Naive thymus-derived CD8-positive, alpha-beta T cell (primary cell): ENCODE measurements at regions not wholly inside any gene's neighbourhood (a gene's known extent, or its start where the extent isn't known, plus 50 kb on each side); places are given as distances from the start of the nearest gene placed in this dataset.
A peak's percentile ranks its signal among the peaks of the same experiment; 100 is the strongest.

Experiments
- ATAC-seq, 2 donors: fragments of 150-1000 bp; cut with Tn5 transposase in 1 of 2; sonication (Bioruptor Pico), chemical (Tn5 transposase) in 1 of 2; 1 replicate in 1 of 2; 2 replicates in 1 of 2; pipeline ENCODE4 v1.10.0; 2021; ENCODE audit warnings: mild to moderate bottlenecking in 2 of 2, moderate library complexity in 2 of 2
- POLR2A ChIA-PET: fragments of 350-600 bp; sonication (Branson Sonifier 250); formaldehyde crosslinking; loops from one replicate; lab custom pipeline; 2021; ENCODE audit warnings: antibody characterized with exemption; lab: Charles Lee
- DNase-seq, 10 donors: peaks; one replicate each; pipeline versions ENCODE4 v3.0.0 to v3.0.0-alpha.2; 2020 to 2022
- H3K27ac Mint-ChIP-seq, 10 donors: one replicate each; pipeline ENCODE4 v1.8.0; 2020 to 2022; ENCODE audit warnings: mild to moderate bottlenecking in 10 of 10, mixed read lengths in 10 of 10, moderate library complexity in 4 of 10, inconsistent platforms in 1 of 10
- H3K27me3 Mint-ChIP-seq, 5 donors: one replicate each; pipeline ENCODE4 v1.8.0; 2021 to 2022; ENCODE audit warnings: mixed read lengths in 5 of 5
- H3K36me3 Mint-ChIP-seq, 3 donors: one replicate each; pipeline ENCODE4 v1.8.0; 2020 to 2022; ENCODE audit warnings: mixed read lengths in 3 of 3, mild to moderate bottlenecking in 2 of 3, inconsistent platforms in 1 of 3
- H3K4me1 Mint-ChIP-seq, 4 donors: one replicate each; pipeline ENCODE4 v1.8.0; 2021 to 2022; ENCODE audit warnings: mixed read lengths in 4 of 4
- H3K4me3 Mint-ChIP-seq, 10 donors: one replicate each; pipeline ENCODE4 v1.8.0; 2020 to 2022; ENCODE audit warnings: mild to moderate bottlenecking in 10 of 10, mixed read lengths in 10 of 10, moderate library complexity in 6 of 10, inconsistent platforms in 1 of 10
- H3K9me3 Mint-ChIP-seq, 9 donors: one replicate each; pipeline ENCODE4 v1.8.0; 2020 to 2022; ENCODE audit warnings: mixed read lengths in 9 of 9, mild to moderate bottlenecking in 3 of 9, inconsistent platforms in 1 of 9, moderate library complexity in 1 of 9

- Mint-ChIP-seq H3K9me3 (peaks cover 0 to 3% (median 0%) of the 10 kb centered on the region in 9 donors), H3K4me1 (no peaks in the 10 kb centered on the region), H3K27ac (no peak overlapping the region), H3K4me3 (no peak overlapping the region), H3K27me3 (peaks cover 0 to 3% (median 0%) of the 10 kb centered on the region in 5 donors), H3K36me3 (no peaks in the 10 kb centered on the region)
- DNase-seq = no peak
- no peak for ATAC-seq
- POLR2A ChIA-PET = no interaction called here
Measured at GRCh38 chr21:24403221-24403620, 1204.1 kb downstream of the MRPL39 start.

GRCh38 chr21:24395320-24395923 is 1211.9 kb downstream of the MRPL39 start:
- no peak for DNase-seq
- H3K4me3 Mint-ChIP-seq = no peak overlapping the region
- no peaks in the 10 kb centered on the region for H3K4me1 Mint-ChIP-seq
- H3K9me3 Mint-ChIP-seq = no peaks in the 10 kb centered on the region
- ATAC-seq = no peak
- H3K27me3 Mint-ChIP-seq = peaks cover 0 to 8% (median 2%) of the 10 kb centered on the region in 5 donors
- POLR2A ChIA-PET = no interaction called here
- no peaks in the 10 kb centered on the region for H3K36me3 Mint-ChIP-seq
- H3K27ac Mint-ChIP-seq = no peak overlapping the region

- Mint-ChIP-seq H3K27me3 (no peaks in the 10 kb centered on the region), H3K4me1 (no peaks in the 10 kb centered on the region), H3K4me3 (no peak overlapping the region), H3K27ac (no peak overlapping the region), H3K9me3 (peaks cover 0 to 10% (median 5%) of the 10 kb centered on the region in 9 donors), H3K36me3 (peaks cover 0 to 5% (median 0%) of the 10 kb centered on the region in 3 donors)
- peak in 2 of 10 donors; percentile 19 to 50 for DNase-seq
- no peak for ATAC-seq
- POLR2A ChIA-PET = no interaction called here
Measured at GRCh38 chr21:24375201-24375600, 1232.1 kb downstream of the MRPL39 start.

- POLR2A ChIA-PET = no interaction called here
- peaks cover 0 to 5% (median 0%) of the 10 kb centered on the region in 3 donors for H3K36me3 Mint-ChIP-seq
- DNase-seq (no peak), ATAC-seq (no peak)
- no peak overlapping the region for H3K4me3 Mint-ChIP-seq
- no peaks in the 10 kb centered on the region for H3K4me1 Mint-ChIP-seq
- no peaks in the 10 kb centered on the region for H3K27me3 Mint-ChIP-seq
- peaks cover 0 to 10% (median 5%) of the 10 kb centered on the region in 9 donors for H3K9me3 Mint-ChIP-seq
- H3K27ac Mint-ChIP-seq = no peak overlapping the region
Measured at GRCh38 chr21:24372506-24372905, 1234.8 kb downstream of the MRPL39 start.

GRCh38 chr21:24369746-24370145 is 1237.5 kb downstream of the MRPL39 start:
- POLR2A ChIA-PET = no interaction called here
- ATAC-seq (no peak), DNase-seq (no peak)
- H3K4me1 Mint-ChIP-seq = no peaks in the 10 kb centered on the region
- H3K27me3 Mint-ChIP-seq = peaks cover 0 to 3% (median 0%) of the 10 kb centered on the region in 5 donors
- no peak overlapping the region for H3K27ac Mint-ChIP-seq
- no peak overlapping the region for H3K4me3 Mint-ChIP-seq
- H3K9me3 Mint-ChIP-seq = peaks cover 0 to 8% (median 4%) of the 10 kb centered on the region in 9 donors
- peaks cover 0 to 3% (median 0%) of the 10 kb centered on the region in 3 donors for H3K36me3 Mint-ChIP-seq

- H3K36me3 Mint-ChIP-seq = no peaks in the 10 kb centered on the region
- peaks cover 0 to 3% (median 0%) of the 10 kb centered on the region in 5 donors for H3K27me3 Mint-ChIP-seq
- no peak overlapping the region for H3K27ac Mint-ChIP-seq
- peaks cover 0 to 3% (median 0%) of the 10 kb centered on the region in 9 donors for H3K9me3 Mint-ChIP-seq
- POLR2A ChIA-PET = no interaction called here
- DNase-seq (no peak), ATAC-seq (no peak)
- no peak overlapping the region for H3K4me3 Mint-ChIP-seq
- H3K4me1 Mint-ChIP-seq = no peaks in the 10 kb centered on the region
Measured at GRCh38 chr21:24369278-24369677, 1238.0 kb downstream of the MRPL39 start.

- Mint-ChIP-seq H3K9me3 (no peaks in the 10 kb centered on the region), H3K27me3 (peaks cover 0 to 3% (median 0%) of the 10 kb centered on the region in 5 donors), H3K36me3 (no peaks in the 10 kb centered on the region), H3K4me3 (no peak overlapping the region), H3K27ac (peak overlapping the region in 1 of 10 donors; percentile 3), H3K4me1 (no peaks in the 10 kb centered on the region)
- ATAC-seq = no peak
- POLR2A ChIA-PET = no interaction called here
- DNase-seq = no peak
Measured at GRCh38 chr21:24367936-24368335, 1239.3 kb downstream of the MRPL39 start.

- Mint-ChIP-seq H3K27ac (no peak overlapping the region), H3K36me3 (no peaks in the 10 kb centered on the region), H3K4me3 (no peak overlapping the region), H3K27me3 (peaks cover 0 to 7% (median 1%) of the 10 kb centered on the region in 5 donors), H3K4me1 (no peaks in the 10 kb centered on the region), H3K9me3 (peaks cover 0 to 3% (median 0%) of the 10 kb centered on the region in 9 donors)
- DNase-seq (no peak), ATAC-seq (no peak)
- POLR2A ChIA-PET = no interaction called here
Measured at GRCh38 chr21:24353492-24353891, 1253.8 kb downstream of the MRPL39 start.

GRCh38 chr21:24339406-24339805 is 1267.9 kb downstream of the MRPL39 start:
- H3K4me3 Mint-ChIP-seq = no peak overlapping the region
- POLR2A ChIA-PET = no interaction called here

GRCh38 chr21:24336491-24336890 is 1270.8 kb downstream of the MRPL39 start:
- POLR2A ChIA-PET = no interaction called here

More at GRCh38 chr21:24339406-24339805, 1267.9 kb downstream of the MRPL39 start:
- DNase-seq (no peak), ATAC-seq (no peak)
- peaks cover 0 to 2% (median 0%) of the 10 kb centered on the region in 4 donors for H3K4me1 Mint-ChIP-seq
- H3K27me3 Mint-ChIP-seq = no peaks in the 10 kb centered on the region
- H3K27ac Mint-ChIP-seq = no peak overlapping the region
- peaks cover 0 to 10% (median 0%) of the 10 kb centered on the region in 9 donors for H3K9me3 Mint-ChIP-seq
- no peaks in the 10 kb centered on the region for H3K36me3 Mint-ChIP-seq

GRCh38 chr21:24323536-24323935 is 1283.7 kb downstream of the MRPL39 start:
- ATAC-seq = no peak
- Mint-ChIP-seq H3K4me1 (no peaks in the 10 kb centered on the region), H3K27ac (no peak overlapping the region), H3K4me3 (no peak overlapping the region), H3K36me3 (no peaks in the 10 kb centered on the region), H3K27me3 (peaks cover 0 to 2% (median 0%) of the 10 kb centered on the region in 5 donors), H3K9me3 (peaks cover 0 to 5% (median 0%) of the 10 kb centered on the region in 9 donors)
- no peak for DNase-seq
- POLR2A ChIA-PET = no interaction called here

More at GRCh38 chr21:24336491-24336890, 1270.8 kb downstream of the MRPL39 start:
- ATAC-seq (no peak), DNase-seq (no peak)
- Mint-ChIP-seq H3K9me3 (peaks cover 0 to 10% (median 0%) of the 10 kb centered on the region in 9 donors), H3K36me3 (no peaks in the 10 kb centered on the region), H3K27ac (no peak overlapping the region), H3K4me3 (no peak overlapping the region), H3K27me3 (peaks cover 0 to 4% (median 0%) of the 10 kb centered on the region in 5 donors), H3K4me1 (peaks cover 0 to 2% (median 0%) of the 10 kb centered on the region in 4 donors)

GRCh38 chr21:24316277-24316922 is 1290.9 kb downstream of the MRPL39 start:
- Mint-ChIP-seq H3K27me3 (peaks cover 0 to 6% (median 1%) of the 10 kb centered on the region in 5 donors), H3K27ac (no peak overlapping the region), H3K9me3 (peaks cover 0 to 3% (median 0%) of the 10 kb centered on the region in 9 donors), H3K4me3 (no peak overlapping the region), H3K36me3 (no peaks in the 10 kb centered on the region), H3K4me1 (no peaks in the 10 kb centered on the region)
- POLR2A ChIA-PET = no interaction called here
- no peak for DNase-seq
- ATAC-seq = no peak

GRCh38 chr21:24310788-24311187 is 1296.5 kb downstream of the MRPL39 start:
- Mint-ChIP-seq H3K4me3 (no peak overlapping the region), H3K27me3 (peaks cover 0 to 4% (median 0%) of the 10 kb centered on the region in 5 donors), H3K36me3 (no peaks in the 10 kb centered on the region), H3K9me3 (peaks cover 0 to 10% (median 0%) of the 10 kb centered on the region in 9 donors), H3K27ac (no peak overlapping the region), H3K4me1 (no peaks in the 10 kb centered on the region)
- POLR2A ChIA-PET = no interaction called here
- DNase-seq (no peak), ATAC-seq (no peak)
